ENCODE measurements at regions not wholly inside any gene's neighbourhood (a gene's known extent, or its start where the extent isn't known, plus 50 kb on each side); places are given as distances from the start of the nearest gene placed in this dataset.
"Not testable (repeated sequence)": the region's sequence is repeated elsewhere in the genome, so short reads cannot be mapped to it uniquely, and the experiment has no call there.

DNA sequence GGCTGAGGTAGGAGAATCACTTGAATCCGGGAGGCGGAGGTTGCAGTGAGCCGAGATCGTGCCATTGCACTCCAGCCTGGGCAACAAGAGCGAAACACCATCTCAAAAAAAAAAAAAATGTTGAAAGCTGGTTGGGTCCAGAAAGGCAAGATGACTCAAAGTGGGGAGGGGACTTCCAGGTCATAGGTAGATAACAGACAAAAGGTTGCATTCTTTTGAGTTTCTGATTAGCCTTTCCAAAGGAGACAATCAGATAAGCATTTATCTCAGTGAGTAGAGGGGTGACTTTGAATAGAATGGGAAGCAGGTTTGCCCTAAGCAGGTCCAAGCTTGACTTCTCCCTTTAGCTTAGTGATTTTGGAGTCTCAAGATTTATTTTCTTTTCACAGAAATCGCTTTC is 527.9 kb downstream of the XYLT1 start:
- not testable (repeated sequence) for TF ChIP-seq CTCF (conservative IDR thresholded peaks at IDR 0.05); ZFX (IDR thresholded peaks at IDR 0.05)

All from C4-2B (cell line).